Thymus (tissue), 11 donors: ENCODE measurements at regions not wholly inside any gene's neighbourhood (a gene's known extent, or its start where the extent isn't known, plus 50 kb on each side); places are given as distances from the start of the nearest gene placed in this dataset.

Experiments
- DNase-seq, 9 donors: peaks; one replicate each; pipeline ENCODE4 v3.0.0-alpha.2; 2013; ENCODE audit warnings: low spot score in 9 of 9, low read depth in 6 of 9, missing footprints in 1 of 9
- H3K27ac ChIP-seq, 2 donors: one replicate each; pipeline ENCODE4 v1.5.1; 2013; ENCODE audit warnings: control low read depth in 1 of 2, low read depth in 1 of 2, low read length in 1 of 2, mild to moderate bottlenecking in 1 of 2, moderate library complexity in 1 of 2
- H3K27me3 ChIP-seq, 2 donors: one replicate each; pipeline ENCODE4 v1.5.1; 2013; ENCODE audit warnings: low read length in 1 of 2; ENCODE audit not compliant: control insufficient read depth in 2 of 2, insufficient read depth in 1 of 2
- H3K36me3 ChIP-seq, 2 donors: one replicate each; pipeline ENCODE4 v1.5.1; 2013; ENCODE audit warnings: low read length in 1 of 2, mild to moderate bottlenecking in 1 of 2, moderate library complexity in 1 of 2; ENCODE audit not compliant: control insufficient read depth in 2 of 2, insufficient read depth in 2 of 2
- H3K4me1 ChIP-seq, 2 donors: one replicate each; pipeline ENCODE4 v1.5.1; 2013; ENCODE audit warnings: low read length in 2 of 2; ENCODE audit not compliant: control insufficient read depth in 2 of 2, insufficient read depth in 2 of 2
- H3K4me3 ChIP-seq, 2 donors: one replicate each; pipeline ENCODE4 v1.5.1; 2013; ENCODE audit warnings: low read length in 2 of 2, control low read depth in 1 of 2, mild to moderate bottlenecking in 1 of 2
- H3K9me3 ChIP-seq, 2 donors: one replicate each; pipeline ENCODE4 v1.5.1; 2013; ENCODE audit warnings: low read length in 1 of 2, mild to moderate bottlenecking in 1 of 2; ENCODE audit not compliant: control insufficient read depth in 2 of 2, insufficient read depth in 1 of 2
- WGBS: extraction: QIAGEN DNeasy Blood & Tissue Kit; methylation state at CpG from one replicate; pipeline ENCODE4 v1.1.7; 2013; 5-methylcytosine and 5-hydroxymethylcytosine counted together
- donor health status: healthy.

- 99% methylated on average over 5 of the region's 5 CpGs for WGBS
These were observed 132.8 kb upstream of the RAP1B start for GRCh38 chr12:68477906-68478305.

GRCh38 chr12:68478516-68479260 is 132.0 kb upstream of the RAP1B start:
- H3K27ac ChIP-seq, result no peak overlapping the region
- WGBS, result 98% methylated on average over 1 of the region's 1 CpG
- H3K4me1 ChIP-seq, result peaks cover 15 to 19% of the 10 kb centered on the region in 2 donors
- no peak overlapping the region for H3K4me3 ChIP-seq
- DNase-seq, result no peak
- H3K36me3 ChIP-seq, result no peaks in the 10 kb centered on the region
- no peaks in the 10 kb centered on the region for H3K9me3 ChIP-seq
- H3K27me3 ChIP-seq, result no peaks in the 10 kb centered on the region

More at GRCh38 chr12:68477906-68478305, 132.8 kb upstream of the RAP1B start:
- H3K27ac ChIP-seq, result no peak overlapping the region
- H3K9me3 ChIP-seq, result no peaks in the 10 kb centered on the region
- H3K36me3 ChIP-seq, result no peaks in the 10 kb centered on the region
- H3K27me3 ChIP-seq, result no peaks in the 10 kb centered on the region
- H3K4me3 ChIP-seq, result no peak overlapping the region
- peaks cover 13 to 19% of the 10 kb centered on the region in 2 donors for H3K4me1 ChIP-seq
- DNase-seq, result no peak

DNA sequence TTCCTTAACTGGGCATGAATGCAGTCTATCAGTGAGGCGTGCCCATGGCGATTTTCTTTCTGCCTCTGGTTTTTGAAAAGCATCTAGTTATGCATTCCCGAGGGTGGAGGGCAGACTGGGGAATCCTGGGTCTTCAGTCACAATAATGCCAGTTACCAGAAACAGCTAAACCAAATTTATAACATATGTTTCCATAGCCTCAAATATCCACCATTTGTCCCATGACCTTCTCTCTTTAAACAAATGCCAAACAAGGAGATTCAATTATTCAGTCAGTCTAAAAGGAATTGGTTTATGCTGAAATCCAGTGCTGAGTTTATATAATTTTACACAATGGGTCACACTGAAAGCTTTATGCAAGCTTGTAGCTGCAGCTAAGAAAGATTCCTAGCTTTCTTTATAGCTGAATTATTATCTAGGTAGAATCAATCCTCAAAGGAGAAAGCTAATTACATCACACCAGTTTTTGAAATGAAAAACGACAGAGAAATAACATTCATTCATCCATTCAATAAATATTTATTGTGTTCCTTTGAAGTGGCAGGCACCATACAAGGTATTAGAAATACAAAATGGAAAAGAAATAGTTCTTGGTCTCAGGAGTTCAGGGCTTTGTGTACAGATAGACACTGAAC is 131.3 kb upstream of the RAP1B start:
- Histone ChIP-seq H3K4me3 (no peak overlapping the region), H3K36me3 (no peaks in the 10 kb centered on the region), H3K9me3 (no peaks in the 10 kb centered on the region), H3K4me1 (peaks cover 15 to 19% of the 10 kb centered on the region in 2 donors), H3K27me3 (no peaks in the 10 kb centered on the region), H3K27ac (no peak overlapping the region)
- WGBS, result 93% methylated on average over 4 of the region's 4 CpGs
- no peak for DNase-seq

GRCh38 chr12:68479896-68480291 is 130.8 kb upstream of the RAP1B start:
- Histone ChIP-seq H3K4me1 (peaks cover 15 to 19% of the 10 kb centered on the region in 2 donors), H3K4me3 (no peak overlapping the region), H3K27me3 (no peaks in the 10 kb centered on the region), H3K27ac (no peak overlapping the region), H3K36me3 (no peaks in the 10 kb centered on the region), H3K9me3 (no peaks in the 10 kb centered on the region)
- no peak for DNase-seq
- WGBS, result 96% methylated on average over 2 of the region's 2 CpGs

- DNase-seq, result no peak
- no peaks in the 10 kb centered on the region for H3K9me3 ChIP-seq
- peaks cover 15 to 19% of the 10 kb centered on the region in 2 donors for H3K4me1 ChIP-seq
- no peaks in the 10 kb centered on the region for H3K27me3 ChIP-seq
- H3K27ac ChIP-seq, result no peak overlapping the region
- H3K4me3 ChIP-seq, result no peak overlapping the region
- H3K36me3 ChIP-seq, result no peaks in the 10 kb centered on the region
These were observed 130.2 kb upstream of the RAP1B start for GRCh38 chr12:68480526-68480925.

DNA sequence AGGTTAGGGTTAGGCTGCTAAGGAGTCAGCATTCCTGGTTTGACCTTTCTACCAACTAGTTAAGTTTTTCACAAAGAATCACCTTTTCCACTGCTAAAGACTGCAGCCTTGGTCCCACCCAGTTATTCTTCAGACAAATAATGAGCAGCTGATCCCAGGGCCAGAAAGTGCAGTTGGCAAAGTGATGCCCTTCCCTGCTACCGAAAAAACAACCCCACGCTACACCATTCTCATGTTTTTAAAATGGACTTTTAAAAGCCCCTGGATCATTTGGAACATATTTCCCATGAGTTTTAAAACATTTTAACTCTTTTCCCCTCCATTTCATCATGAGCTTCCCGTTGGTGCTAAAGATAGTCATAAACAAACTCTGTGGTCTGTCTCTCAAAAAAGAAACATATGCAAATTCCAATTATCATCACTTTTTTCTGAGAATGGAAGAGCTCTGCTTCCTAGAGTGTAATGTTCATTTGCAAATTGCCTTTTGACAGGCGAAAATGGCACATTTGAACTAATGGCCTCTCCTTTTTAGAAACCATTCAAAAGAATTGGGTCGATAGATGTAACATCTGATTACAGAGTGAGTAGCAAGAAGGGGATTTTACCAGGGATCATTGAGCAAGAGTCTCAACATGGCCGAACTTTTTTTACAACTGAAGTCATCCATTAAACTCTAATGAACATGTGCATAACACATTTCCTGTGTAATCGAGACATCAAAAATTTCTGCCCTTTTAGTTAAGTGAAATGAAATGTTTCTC is 129.3 kb upstream of the RAP1B start:
- 66% methylated on average over 7 of the region's 7 CpGs for WGBS
- Histone ChIP-seq H3K27me3 (no peaks in the 10 kb centered on the region), H3K9me3 (no peaks in the 10 kb centered on the region), H3K27ac (no peak overlapping the region), H3K36me3 (no peaks in the 10 kb centered on the region), H3K4me1 (peaks cover 15 to 19% of the 10 kb centered on the region in 2 donors), H3K4me3 (no peak overlapping the region)
- no peak for DNase-seq

- Histone ChIP-seq H3K4me1 (peaks cover 15 to 19% of the 10 kb centered on the region in 2 donors), H3K27ac (peak overlapping the region in 1 of 2 donors; percentile 62), H3K9me3 (no peaks in the 10 kb centered on the region), H3K36me3 (no peaks in the 10 kb centered on the region), H3K27me3 (no peaks in the 10 kb centered on the region), H3K4me3 (no peak overlapping the region)
- no peak for DNase-seq
- 95% methylated on average over 1 of the region's 1 CpG for whole genome bisulfite sequencing
These were observed 128.7 kb upstream of the RAP1B start for GRCh38 chr12:68482014-68482413.

- peak; percentile 24 to 86 (median 62) for DNase-seq
- Histone ChIP-seq H3K36me3 (no peaks in the 10 kb centered on the region), H3K27ac (peak overlapping the region in 1 of 2 donors; percentile 62), H3K27me3 (no peaks in the 10 kb centered on the region), H3K9me3 (no peaks in the 10 kb centered on the region), H3K4me1 (peaks cover 15 to 19% of the 10 kb centered on the region in 2 donors), H3K4me3 (no peak overlapping the region)
- WGBS, result 8% methylated on average over 1 of the region's 1 CpG
These were observed 128.0 kb upstream of the RAP1B start for GRCh38 chr12:68482660-68483059.
